ENCODE measurements at regions not wholly inside any gene's neighbourhood (a gene's known extent, or its start where the extent isn't known, plus 50 kb on each side); places are given as distances from the start of the nearest gene placed in this dataset.
"Not testable (repeated sequence)": the region's sequence is repeated elsewhere in the genome, so short reads cannot be mapped to it uniquely, and the experiment has no call there.

DNA sequence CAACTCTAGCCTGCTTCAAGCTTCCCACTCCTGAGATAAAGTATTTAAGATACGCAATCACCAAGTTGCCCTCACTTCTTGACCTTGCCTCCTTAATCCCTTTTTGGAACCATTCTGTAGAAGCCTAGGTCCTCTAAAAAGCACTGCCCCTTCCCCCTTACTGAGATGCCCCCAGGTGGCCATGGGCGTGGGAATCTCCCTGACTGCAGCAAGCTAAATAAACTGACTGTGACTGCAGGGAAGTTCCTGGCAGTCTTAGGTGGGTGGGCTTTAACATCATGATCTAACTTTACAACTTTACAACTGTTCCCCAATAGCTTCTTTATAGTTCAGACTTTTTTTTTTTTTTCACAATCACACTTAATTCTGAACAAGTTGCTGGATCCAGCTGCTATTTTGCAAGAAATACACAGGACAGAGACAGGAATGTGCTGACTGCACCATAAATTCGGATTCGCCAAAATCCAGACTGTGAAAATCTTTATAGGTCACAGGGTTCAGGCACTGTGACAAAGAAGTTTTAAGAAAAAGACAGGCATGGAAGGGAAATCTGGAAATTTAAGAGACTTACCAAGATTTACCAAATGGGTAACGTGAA, 344.2 kb upstream of the SULF2 start:
- POLR2A ChIA-PET = no interaction called here
- TF ChIP-seq, protein P1, sequence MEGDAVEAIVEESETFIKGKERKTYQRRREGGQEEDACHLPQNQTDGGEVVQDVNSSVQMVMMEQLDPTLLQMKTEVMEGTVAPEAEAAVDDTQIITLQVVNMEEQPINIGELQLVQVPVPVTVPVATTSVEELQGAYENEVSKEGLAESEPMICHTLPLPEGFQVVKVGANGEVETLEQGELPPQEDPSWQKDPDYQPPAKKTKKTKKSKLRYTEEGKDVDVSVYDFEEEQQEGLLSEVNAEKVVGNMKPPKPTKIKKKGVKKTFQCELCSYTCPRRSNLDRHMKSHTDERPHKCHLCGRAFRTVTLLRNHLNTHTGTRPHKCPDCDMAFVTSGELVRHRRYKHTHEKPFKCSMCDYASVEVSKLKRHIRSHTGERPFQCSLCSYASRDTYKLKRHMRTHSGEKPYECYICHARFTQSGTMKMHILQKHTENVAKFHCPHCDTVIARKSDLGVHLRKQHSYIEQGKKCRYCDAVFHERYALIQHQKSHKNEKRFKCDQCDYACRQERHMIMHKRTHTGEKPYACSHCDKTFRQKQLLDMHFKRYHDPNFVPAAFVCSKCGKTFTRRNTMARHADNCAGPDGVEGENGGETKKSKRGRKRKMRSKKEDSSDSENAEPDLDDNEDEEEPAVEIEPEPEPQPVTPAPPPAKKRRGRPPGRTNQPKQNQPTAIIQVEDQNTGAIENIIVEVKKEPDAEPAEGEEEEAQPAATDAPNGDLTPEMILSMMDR (IDR thresholded peaks at IDR 0.05; ENCODE audit: insufficient read depth, low read length, missing control alignments) = no peak
- H3K4me3 ChIP-seq (ENCODE audit: low read depth, low read length) = no peak overlapping the region
- CTCF ChIA-PET = no interaction called here
- DNase-seq (ENCODE audit: low read depth, low spot score) = no peak

DNA sequence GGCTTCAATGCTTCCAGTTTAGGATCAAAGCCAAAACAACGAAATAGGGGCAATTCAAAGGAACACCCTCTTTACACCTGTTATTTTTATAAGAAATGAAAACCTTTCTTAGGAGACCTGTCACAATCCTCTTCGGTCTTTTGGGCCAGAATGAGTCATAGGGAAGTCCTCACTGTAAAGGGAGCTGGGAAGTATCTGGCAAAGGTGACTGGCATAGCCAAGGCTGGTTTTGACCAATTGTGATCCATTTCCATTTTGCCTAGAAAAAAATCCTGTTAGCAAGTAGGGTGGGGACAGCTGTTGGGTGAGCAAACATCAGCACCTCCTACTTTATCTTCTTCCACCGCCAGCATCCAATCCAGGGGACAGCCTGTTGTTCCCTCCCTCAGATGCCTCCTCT, 343.2 kb upstream of the SULF2 start:
- DNase-seq (ENCODE audit: low read depth, low spot score) = no peak
- TF ChIP-seq, protein P1 (IDR thresholded peaks at IDR 0.05; ENCODE audit: insufficient read depth, low read length, missing control alignments) = no peak
- no peak overlapping the region for H3K4me3 ChIP-seq (ENCODE audit: low read depth, low read length)
- POLR2A ChIA-PET = no interaction called here
- CTCF ChIA-PET = no interaction called here

DNA sequence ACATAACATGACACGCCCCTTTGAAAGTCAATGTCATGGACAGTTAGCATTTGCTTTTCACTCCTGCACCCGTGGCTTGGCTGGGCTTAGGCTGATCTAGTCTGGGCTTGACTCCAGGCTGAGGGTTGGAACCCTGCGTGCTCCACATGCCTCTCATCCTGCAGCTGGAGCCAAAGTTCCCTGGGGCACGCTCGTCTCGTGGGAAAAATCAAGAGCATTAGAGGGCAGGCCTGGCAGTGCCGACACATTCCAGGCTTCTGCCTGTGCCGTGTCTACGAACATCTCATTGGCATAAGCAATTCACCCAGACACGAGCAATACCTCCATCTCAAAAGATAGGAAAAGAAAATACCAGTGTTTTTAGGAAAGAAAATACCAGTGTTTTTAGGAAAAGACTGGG, 342.7 kb upstream of the SULF2 start:
- CTCF ChIA-PET, POLR2A ChIA-PET: not testable (repeated sequence)

DNA sequence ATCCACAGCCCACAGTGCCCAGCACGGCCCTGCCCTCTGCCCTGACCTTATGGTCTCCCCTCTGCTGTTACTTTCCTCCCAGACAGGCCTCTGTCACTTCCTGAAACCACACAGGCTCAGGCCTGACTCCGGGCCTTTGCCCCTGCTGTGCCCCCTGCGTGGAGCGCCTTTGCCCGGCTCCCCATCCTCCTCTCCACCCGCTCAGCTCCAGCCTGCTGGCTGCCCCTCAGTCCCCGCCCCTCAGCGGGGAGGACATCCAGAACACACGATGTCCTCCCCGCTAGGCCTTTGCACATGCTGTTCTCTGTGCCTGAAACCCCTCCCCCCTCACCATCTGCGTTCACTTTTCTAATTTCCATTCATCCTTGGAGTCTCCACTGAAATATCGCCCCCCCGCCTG, 341.9 kb upstream of the SULF2 start:
- POLR2A ChIA-PET; H3K4me3 ChIP-seq (ENCODE audit: low read depth, low read length); CTCF ChIA-PET; DNase-seq (ENCODE audit: low read depth, low spot score): not testable (repeated sequence)

More for the DNA sequence above, 342.7 kb upstream of the SULF2 start:
- DNase-seq (ENCODE audit: low read depth, low spot score); H3K4me3 ChIP-seq (ENCODE audit: low read depth, low read length): not testable (repeated sequence)

DNA sequence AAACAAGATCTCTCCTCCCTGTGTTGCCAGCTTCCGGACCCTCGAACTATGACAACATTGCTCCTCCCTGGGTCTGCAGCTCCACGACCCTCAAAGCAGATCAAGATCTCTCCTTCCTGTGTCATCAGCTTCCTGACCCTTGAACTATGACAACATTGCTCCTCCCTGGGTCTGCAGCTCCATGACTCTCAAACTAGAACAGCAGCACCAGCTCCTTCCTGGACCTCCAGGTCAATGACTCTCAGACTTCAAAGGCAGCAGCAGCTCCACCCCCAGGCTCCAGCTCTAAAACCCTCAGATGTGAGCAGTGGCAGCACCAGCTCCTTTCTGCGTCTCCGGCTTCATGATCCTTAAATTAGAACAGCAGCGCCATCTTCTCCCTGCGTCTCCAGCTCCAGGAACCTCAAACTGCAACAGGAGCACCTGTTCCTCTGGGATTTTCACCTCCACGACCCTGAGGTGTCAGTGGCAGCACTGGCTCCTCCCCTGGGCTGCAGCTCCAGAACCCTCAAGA, 341.0 kb upstream of the SULF2 start:
- ChIA-PET CTCF (no interaction called here), POLR2A (no interaction called here)
- H3K4me3 ChIP-seq (ENCODE audit: low read depth, low read length) = no peak overlapping the region
- DNase-seq (ENCODE audit: low read depth, low spot score) = no peak
- TF ChIP-seq, protein P1 (IDR thresholded peaks at IDR 0.05; ENCODE audit: insufficient read depth, low read length, missing control alignments) = no peak

DNA sequence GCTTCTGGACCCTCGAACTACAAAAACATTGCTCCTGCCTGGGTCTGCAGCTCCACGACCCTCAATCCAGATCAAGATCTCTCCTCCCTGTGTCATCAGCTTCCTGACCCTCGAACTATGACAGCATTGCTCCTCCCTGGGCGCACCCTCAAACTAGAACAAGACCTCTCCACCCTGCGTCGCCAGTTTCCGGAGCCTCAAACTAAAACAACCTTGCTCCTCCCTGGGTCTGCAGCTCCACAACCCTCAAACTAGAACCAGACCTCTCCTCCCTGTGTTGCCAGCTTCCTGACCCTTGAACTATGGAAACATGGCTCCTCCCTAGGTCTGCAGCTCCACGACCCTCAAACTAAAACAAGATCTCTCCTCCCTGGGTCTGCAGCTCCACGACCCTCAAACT, 339.7 kb upstream of the SULF2 start:
- ChIA-PET POLR2A (no interaction called here), CTCF (no interaction called here)
- TF ChIP-seq, protein P1 (IDR thresholded peaks at IDR 0.05; ENCODE audit: insufficient read depth, low read length, missing control alignments) = no peak
- no peak overlapping the region for H3K4me3 ChIP-seq (ENCODE audit: low read depth, low read length)
- DNase-seq (ENCODE audit: low read depth, low spot score) = no peak

DNA sequence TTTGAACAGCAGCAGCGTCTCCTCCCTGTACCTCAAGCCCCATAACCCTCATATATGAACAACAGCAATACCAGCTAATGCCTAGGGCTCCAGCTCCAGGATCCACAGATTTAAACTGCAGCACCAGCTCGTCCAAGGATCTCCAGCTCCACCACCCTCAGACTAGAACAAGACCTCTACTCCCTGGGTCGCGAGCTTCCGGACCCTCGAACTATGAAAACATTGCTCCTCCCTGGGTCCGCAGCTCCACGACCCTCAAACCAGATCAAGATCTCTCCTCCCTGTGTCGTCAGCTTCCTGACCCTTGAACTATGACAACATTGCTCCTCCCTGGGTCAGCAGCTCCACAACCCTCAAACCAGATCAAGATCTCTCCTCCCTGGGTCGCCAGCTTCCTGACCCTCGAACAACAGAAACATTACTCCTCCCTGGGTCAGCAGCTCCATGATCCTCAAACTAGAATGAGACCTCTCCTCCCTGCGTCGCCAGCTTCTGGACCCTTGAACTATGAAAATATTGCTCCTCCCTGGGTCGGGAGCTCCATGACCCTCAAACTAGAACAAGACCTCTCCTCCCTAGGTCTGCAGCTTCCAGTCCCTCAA, 339.0 kb upstream of the SULF2 start:
- DNase-seq (ENCODE audit: low read depth, low spot score) = no peak
- no peak overlapping the region for H3K4me3 ChIP-seq (ENCODE audit: low read depth, low read length)
- POLR2A ChIA-PET = no interaction called here
- CTCF ChIA-PET = interaction anchor here (1.2 kb wide), 1 partner anchor 496 kb away, joined by 3 read pairs; no protein-coding TSS in a partner anchor
- TF ChIP-seq, protein P1 (IDR thresholded peaks at IDR 0.05; ENCODE audit: insufficient read depth, low read length, missing control alignments) = no peak

Measured in AG04449 (cell line).